A549 (cell line): ENCODE measurements at regions not wholly inside any gene's neighbourhood (a gene's known extent, or its start where the extent isn't known, plus 50 kb on each side); places are given as distances from the start of the nearest gene placed in this dataset.

Source experiments
- ATAC-seq, 2 experiments: fragments of 200-7000 bp in 1 of 2; fragments of >200 bp in 1 of 2; cut with Nextera tagmentation in 1 of 2; cut with Tn5 transposase in 1 of 2; 3 replicates each; pipeline versions ENCODE4 v1.8.0 to v1.9.1; 2018 to 2020; ENCODE audit warnings: mild to moderate bottlenecking in 1 of 2, moderate library complexity in 1 of 2
- CTCF ChIA-PET: fragments of 300-600 bp; sonication (Branson Sonifier 250); formaldehyde crosslinking; extraction: SDS; loops from one replicate; lab custom pipeline; 2021; ENCODE audit warnings: antibody characterized with exemption, inconsistent platforms; lab: Yijun Ruan, JAX
- POLR2A ChIA-PET: fragments of 350-600 bp; formaldehyde crosslinking; extraction: SDS; loops from one replicate; lab custom pipeline; 2021; ENCODE audit warnings: antibody characterized with exemption, inconsistent platforms; lab: Yijun Ruan, JAX
- DNase-seq, 2 experiments: peaks; one replicate each; pipeline versions ENCODE4 v3.0.0 to v3.0.0-alpha.2; 2011 to 2016; ENCODE audit warnings: low read depth in 1 of 2, low spot score in 1 of 2
- FAIRE-seq: peaks from 2 replicates; lab custom pipeline; 2011; peaks lifted over from hg19 to GRCh38; lab: Jason Lieb, UNC
- H3K27ac ChIP-seq, 2 experiments: fragments of >200 bp; sonication (Bioruptor Twin); formaldehyde crosslinking; 3 replicates each; pipeline ENCODE4 v1.5.1; 2016 to 2017
- H3K4me1 ChIP-seq: fragments of >200 bp; sonication (Bioruptor Twin); formaldehyde crosslinking; 3 replicates; pipeline ENCODE4 v1.6.1; 2016
- H3K4me2 ChIP-seq: fragments of >200 bp; sonication (Bioruptor Twin); formaldehyde crosslinking; 3 replicates; pipeline ENCODE4 v1.6.1; 2016
- H3K4me3 ChIP-seq: fragments of >200 bp; sonication (Bioruptor Twin); formaldehyde crosslinking; 3 replicates; pipeline ENCODE4 v1.5.1; 2016
- H3K9me3 ChIP-seq: fragments of >200 bp; sonication (Bioruptor Twin); formaldehyde crosslinking; 3 replicates; pipeline ENCODE4 v1.6.1; 2016
- BHLHE40 ChIP-seq: IDR thresholded peaks from 2 replicates; pipeline ENCODE4 v1.6.1; 2012; ENCODE audit warnings: low read depth, low read length, inconsistent platforms
- CBX8 ChIP-seq: fragments of 200-600 bp; sonication (generic); IDR thresholded peaks from 2 replicates; pipeline ENCODE4 v1.6.1; 2016
- CHD2 ChIP-seq: fragments of 150-350 bp; IDR thresholded peaks from 2 replicates; pipeline ENCODE4 v1.6.1; 2014; ENCODE audit warnings: low read length; ENCODE audit not compliant: partially characterized antibody
- ESRRA ChIP-seq: fragments of 150-350 bp; IDR thresholded peaks from 2 replicates; pipeline ENCODE4 v1.6.1; 2014; ENCODE audit warnings: mild to moderate bottlenecking, low read length, borderline replicate concordance
- GATA3 ChIP-seq: IDR thresholded peaks from 2 replicates; pipeline ENCODE4 v1.6.1; 2012; ENCODE audit warnings: borderline replicate concordance
- HEYL ChIP-seq: fragments of 250-450 bp; sonication (Bioruptor Pico); IDR thresholded peaks from 2 replicates; pipeline ENCODE4 v1.8.0; 2021; ENCODE audit warnings: mild to moderate bottlenecking, moderate library complexity
- HOXB5 ChIP-seq: fragments of 250-450 bp; sonication (Bioruptor Pico); IDR thresholded peaks from 2 replicates; pipeline ENCODE4 v1.5.0; 2020; ENCODE audit warnings: mild to moderate bottlenecking, moderate library complexity
- JUN ChIP-seq, 2 experiments: fragments of >200 bp; sonication (Bioruptor Twin); formaldehyde crosslinking; IDR thresholded peaks; 2 replicates in 1 of 2; 3 replicates in 1 of 2; pipeline ENCODE4 v1.6.1; 2016 to 2017
- KDM1A ChIP-seq: fragments of 200-600 bp; sonication (generic); IDR thresholded peaks from 2 replicates; pipeline ENCODE4 v1.6.1; 2016; ENCODE audit warnings: low read depth, mild to moderate bottlenecking
- KDM5A ChIP-seq: fragments of 200-600 bp; sonication (generic); IDR thresholded peaks from 2 replicates; pipeline ENCODE4 v1.6.1; 2016; ENCODE audit warnings: antibody characterized with exemption, mild to moderate bottlenecking
- RAD21 ChIP-seq, 2 experiments: fragments of >200 bp in 1 of 2; sonication (Bioruptor Twin) in 1 of 2; formaldehyde crosslinking in 1 of 2; IDR thresholded peaks in 1 of 2; conservative IDR thresholded peaks in 1 of 2; 2 replicates in 1 of 2; 3 replicates in 1 of 2; pipeline ENCODE4 v1.6.1; 2012 to 2018; ENCODE audit warnings: inconsistent platforms in 1 of 2
- RFX5 ChIP-seq: fragments of 450-650 bp; IDR thresholded peaks from 2 replicates; pipeline ENCODE4 v1.7.1; 2014; ENCODE audit warnings: antibody characterized with exemption, mild to moderate bottlenecking, moderate library complexity
- RNF2 ChIP-seq: fragments of 200-600 bp; sonication (generic); IDR thresholded peaks from 2 replicates; pipeline ENCODE4 v1.6.1; 2016; ENCODE audit warnings: low read depth, mild to moderate bottlenecking, antibody characterized with exemption, moderate library complexity, borderline replicate concordance
- SMC3 ChIP-seq: fragments of >200 bp; sonication (Bioruptor Twin); formaldehyde crosslinking; IDR thresholded peaks from 3 replicates; pipeline ENCODE4 v1.6.1; 2018; ENCODE audit warnings: inconsistent platforms
- TFCP2L1 ChIP-seq: fragments of 250-450 bp; sonication (Bioruptor Pico); IDR thresholded peaks from 2 replicates; pipeline ENCODE4 v1.5.0; 2021; ENCODE audit warnings: mild to moderate bottlenecking
- TP53 ChIP-seq: fragments of 250-450 bp; sonication (Bioruptor Pico); IDR thresholded peaks from 2 replicates; pipeline ENCODE4 v1.5.0; 2021; ENCODE audit warnings: mild to moderate bottlenecking, moderate library complexity
- ZFP36 ChIP-seq: fragments of 450-650 bp; IDR thresholded peaks from 2 replicates; pipeline ENCODE4 v1.6.1; 2014; ENCODE audit warnings: borderline replicate concordance; ENCODE audit not compliant: partially characterized antibody
- ZNF302 ChIP-seq: fragments of 250-450 bp; sonication (Bioruptor Pico); IDR thresholded peaks from 2 replicates; pipeline ENCODE4 v1.9.0; 2021; ENCODE audit warnings: inconsistent platforms, mild to moderate bottlenecking, moderate library complexity
- WGBS: methylation state at CpG from one replicate; pipeline ENCODE4 v1.1.6; 2017; ENCODE audit errors: missing lambda C conversion rate; 5-methylcytosine and 5-hydroxymethylcytosine counted together
- TF ChIP-seq, protein P1 (sequence below): fragments of >200 bp; sonication (Bioruptor Twin); formaldehyde crosslinking; IDR thresholded peaks from 2 replicates; pipeline ENCODE4 v1.6.1; 2016
- TF ChIP-seq, protein P2 (sequence below): fragments of 250-450 bp; sonication (Bioruptor Pico); IDR thresholded peaks from 2 replicates; pipeline ENCODE4 v1.5.0; 2021; ENCODE audit warnings: mild to moderate bottlenecking, moderate library complexity, borderline replicate concordance
- TF ChIP-seq, protein P3 (sequence below): fragments of 450-650 bp; IDR thresholded peaks from 2 replicates; pipeline ENCODE4 v1.6.1; 2014; ENCODE audit warnings: antibody characterized with exemption
- TF ChIP-seq, protein P4 (sequence below): fragments of 250-450 bp; sonication (Bioruptor Pico); IDR thresholded peaks from 2 replicates; pipeline ENCODE4 v1.5.0; 2020; ENCODE audit warnings: low read depth, mild to moderate bottlenecking, moderate library complexity
- TF ChIP-seq, protein P5 (sequence below): IDR thresholded peaks from 2 replicates; pipeline ENCODE4 v1.6.1; 2012; ENCODE audit warnings: low read depth, borderline replicate concordance

DNA sequence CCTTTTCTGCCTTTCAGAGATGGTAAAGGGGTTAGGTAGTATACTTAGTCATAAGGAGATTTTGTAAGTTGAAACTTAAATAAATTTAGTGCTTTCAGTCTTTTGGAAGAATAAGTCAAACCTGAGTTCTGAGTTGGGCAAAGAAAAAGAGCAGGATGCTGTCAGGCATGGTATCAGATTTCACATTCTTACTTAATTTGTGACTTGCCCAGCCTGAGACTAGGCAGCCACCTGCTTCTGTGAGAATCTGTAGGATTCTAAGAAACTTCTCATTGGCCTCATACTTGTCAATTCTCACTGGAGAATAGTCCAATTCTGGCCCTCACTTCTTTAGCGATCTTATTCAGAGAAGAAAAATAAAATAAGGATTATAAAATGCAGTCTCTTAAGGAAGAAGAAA, 577.5 kb downstream of the DIPK2A start:
- Histone ChIP-seq H3K4me1 (no peaks in the 10 kb centered on the region), H3K4me2 (no peak overlapping the region), H3K27ac (no peak overlapping the region), H3K4me3 (no peak overlapping the region), H3K9me3 (no peaks in the 10 kb centered on the region)
- CTCF ChIA-PET = no interaction called here
- DNase-seq = no peak
- WGBS = 88% methylated on average over 1 of the region's 1 CpG
- TF ChIP-seq, protein P1, sequence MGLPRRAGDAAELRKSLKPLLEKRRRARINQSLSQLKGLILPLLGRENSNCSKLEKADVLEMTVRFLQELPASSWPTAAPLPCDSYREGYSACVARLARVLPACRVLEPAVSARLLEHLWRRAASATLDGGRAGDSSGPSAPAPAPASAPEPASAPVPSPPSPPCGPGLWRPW = no peak
- no peak for TF ChIP-seq CBX8
- TF ChIP-seq HEYL (CRISPR knock-in tag) = no peak
- TF ChIP-seq ZFP36 = no peak
- TF ChIP-seq RNF2 = no peak
- no peak for TF ChIP-seq GATA3
- TF ChIP-seq, all 56 proteins: peak for 0
- ATAC-seq = no peak
- POLR2A ChIA-PET = no interaction called here
- FAIRE-seq = no peak

DNA sequence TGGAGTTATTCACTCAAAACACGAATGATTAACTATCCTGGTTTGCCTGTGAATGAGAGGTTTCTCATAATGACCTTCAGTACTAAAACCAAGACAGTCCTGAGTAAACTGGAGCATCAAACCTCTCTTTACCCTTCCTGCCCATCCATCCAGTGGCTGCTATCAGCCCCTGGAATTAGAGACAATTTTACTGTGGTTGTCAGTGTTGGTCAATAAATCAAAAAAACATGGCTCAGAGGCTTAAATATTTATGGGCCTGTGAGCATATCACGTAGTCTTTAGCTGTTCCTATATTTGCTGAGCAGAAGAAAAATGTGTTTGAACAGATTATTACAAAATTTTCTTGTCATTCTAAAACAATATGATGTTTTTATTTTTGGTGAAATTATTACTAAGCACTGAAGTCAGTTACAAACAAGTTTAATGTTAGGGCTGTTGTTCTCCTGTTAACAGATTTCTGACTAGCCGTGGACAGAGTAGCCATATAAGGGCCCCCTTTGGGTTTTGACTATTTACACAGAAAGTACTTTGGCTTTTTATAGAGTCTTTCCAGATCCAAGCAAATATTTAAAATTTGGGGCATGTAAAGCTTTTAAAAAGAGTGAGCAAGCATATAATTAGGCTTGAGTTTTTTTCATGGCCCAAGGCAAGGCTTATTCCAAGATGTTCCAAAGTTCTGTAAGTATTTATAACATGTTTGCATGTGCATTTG, 580.9 kb downstream of the DIPK2A start:
- POLR2A ChIA-PET = no interaction called here
- Histone ChIP-seq H3K4me1 (no peaks in the 10 kb centered on the region), H3K4me3 (no peak overlapping the region), H3K27ac (no peak overlapping the region), H3K4me2 (no peak overlapping the region), H3K9me3 (no peaks in the 10 kb centered on the region)
- 31% methylated on average over 3 of the region's 3 CpGs for WGBS
- FAIRE-seq (no peak), DNase-seq (no peak), ATAC-seq (no peak)
- CTCF ChIA-PET = no interaction called here
- TF ChIP-seq BHLHE40 = no peak
- TF ChIP-seq, protein P2, sequence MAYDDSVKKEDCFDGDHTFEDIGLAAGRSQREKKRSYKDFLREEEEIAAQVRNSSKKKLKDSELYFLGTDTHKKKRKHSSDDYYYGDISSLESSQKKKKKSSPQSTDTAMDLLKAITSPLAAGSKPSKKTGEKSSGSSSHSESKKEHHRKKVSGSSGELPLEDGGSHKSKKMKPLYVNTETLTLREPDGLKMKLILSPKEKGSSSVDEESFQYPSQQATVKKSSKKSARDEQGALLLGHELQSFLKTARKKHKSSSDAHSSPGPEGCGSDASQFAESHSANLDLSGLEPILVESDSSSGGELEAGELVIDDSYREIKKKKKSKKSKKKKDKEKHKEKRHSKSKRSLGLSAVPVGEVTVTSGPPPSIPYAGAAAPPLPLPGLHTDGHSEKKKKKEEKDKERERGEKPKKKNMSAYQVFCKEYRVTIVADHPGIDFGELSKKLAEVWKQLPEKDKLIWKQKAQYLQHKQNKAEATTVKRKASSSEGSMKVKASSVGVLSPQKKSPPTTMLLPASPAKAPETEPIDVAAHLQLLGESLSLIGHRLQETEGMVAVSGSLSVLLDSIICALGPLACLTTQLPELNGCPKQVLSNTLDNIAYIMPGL (CRISPR knock-in tag) = no peak
- TF ChIP-seq TFCP2L1 (CRISPR knock-in tag) = no peak
- TF ChIP-seq, protein P3, sequence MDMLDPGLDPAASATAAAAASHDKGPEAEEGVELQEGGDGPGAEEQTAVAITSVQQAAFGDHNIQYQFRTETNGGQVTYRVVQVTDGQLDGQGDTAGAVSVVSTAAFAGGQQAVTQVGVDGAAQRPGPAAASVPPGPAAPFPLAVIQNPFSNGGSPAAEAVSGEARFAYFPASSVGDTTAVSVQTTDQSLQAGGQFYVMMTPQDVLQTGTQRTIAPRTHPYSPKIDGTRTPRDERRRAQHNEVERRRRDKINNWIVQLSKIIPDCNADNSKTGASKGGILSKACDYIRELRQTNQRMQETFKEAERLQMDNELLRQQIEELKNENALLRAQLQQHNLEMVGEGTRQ = no peak
- TF ChIP-seq HOXB5 (CRISPR knock-in tag) = no peak
- TF ChIP-seq, protein P4, sequence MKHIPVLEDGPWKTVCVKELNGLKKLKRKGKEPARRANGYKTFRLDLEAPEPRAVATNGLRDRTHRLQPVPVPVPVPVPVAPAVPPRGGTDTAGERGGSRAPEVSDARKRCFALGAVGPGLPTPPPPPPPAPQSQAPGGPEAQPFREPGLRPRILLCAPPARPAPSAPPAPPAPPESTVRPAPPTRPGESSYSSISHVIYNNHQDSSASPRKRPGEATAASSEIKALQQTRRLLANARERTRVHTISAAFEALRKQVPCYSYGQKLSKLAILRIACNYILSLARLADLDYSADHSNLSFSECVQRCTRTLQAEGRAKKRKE (CRISPR knock-in tag) = no peak
- no peak for TF ChIP-seq TP53 (CRISPR knock-in tag)
- no peak for TF ChIP-seq RNF2
- TF ChIP-seq SMC3 = no peak
- no peak for TF ChIP-seq KDM5A
- no peak for TF ChIP-seq JUN (IDR thresholded peaks at IDR 0.05)
- TF ChIP-seq, protein P5, sequence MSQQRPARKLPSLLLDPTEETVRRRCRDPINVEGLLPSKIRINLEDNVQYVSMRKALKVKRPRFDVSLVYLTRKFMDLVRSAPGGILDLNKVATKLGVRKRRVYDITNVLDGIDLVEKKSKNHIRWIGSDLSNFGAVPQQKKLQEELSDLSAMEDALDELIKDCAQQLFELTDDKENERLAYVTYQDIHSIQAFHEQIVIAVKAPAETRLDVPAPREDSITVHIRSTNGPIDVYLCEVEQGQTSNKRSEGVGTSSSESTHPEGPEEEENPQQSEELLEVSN = no peak
- no peak for TF ChIP-seq CHD2
- TF ChIP-seq ZNF302 = no peak
- TF ChIP-seq KDM1A = no peak

DNA sequence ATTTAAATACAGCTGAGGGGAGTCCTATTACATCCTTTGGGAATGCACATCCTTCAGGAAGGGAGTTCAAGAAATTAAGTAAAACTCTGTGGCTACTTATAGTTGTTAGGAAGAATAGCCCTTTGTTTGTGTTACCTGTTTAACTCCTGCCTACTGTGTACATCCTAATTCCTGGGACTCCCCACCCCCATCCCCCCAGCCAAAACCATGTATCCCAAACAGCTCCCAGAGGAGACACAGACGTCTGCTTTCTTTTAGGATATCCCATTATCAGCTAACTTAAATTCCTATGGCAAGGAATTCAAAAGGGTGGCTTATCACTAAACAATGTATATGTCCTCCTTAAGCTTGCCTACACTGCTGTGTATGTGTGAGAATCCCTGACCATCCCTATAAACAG, 581.7 kb downstream of the DIPK2A start:
- no peak overlapping the region for H3K4me2 ChIP-seq
- CTCF ChIA-PET = no interaction called here
- H3K4me1 ChIP-seq = no peaks in the 10 kb centered on the region
- DNase-seq (no peak), ATAC-seq (no peak), FAIRE-seq (no peak)
- no peaks in the 10 kb centered on the region for H3K9me3 ChIP-seq
- POLR2A ChIA-PET = no interaction called here
- TF ChIP-seq ESRRA (no peak), RFX5 (no peak), RNF2 (no peak), RAD21 (conservative IDR thresholded peaks at IDR 0.05 in 1 of 2, IDR thresholded peaks at IDR 0.05 in 1 of 2) (no peak)
- TF ChIP-seq, protein P4 (CRISPR knock-in tag) = no peak
- 16% methylated on average over 1 of the region's 1 CpG for WGBS
- no peak overlapping the region for H3K27ac ChIP-seq
- H3K4me3 ChIP-seq = no peak overlapping the region
